SH-SY5Y (cell line): ENCODE measurements at regions not wholly inside any gene's neighbourhood (a gene's known extent, or its start where the extent isn't known, plus 50 kb on each side); places are given as distances from the start of the nearest gene placed in this dataset.

Source experiments
- GATA2 ChIP-seq: IDR thresholded peaks from 2 replicates; pipeline ENCODE4 v1.6.1; 2011; ENCODE audit warnings: mild to moderate bottlenecking, low read depth, low read length
- GATA3 ChIP-seq: IDR thresholded peaks from 2 replicates; pipeline ENCODE4 v1.6.1; 2011; ENCODE audit warnings: low read depth, mild to moderate bottlenecking, low read length, moderate library complexity

- TF ChIP-seq GATA2 (peak; percentile 21; the same call in 1 of the 2 replicates), GATA3 (no peak)
Observed at GRCh38 chr2:21543630-21544029, 419.9 kb downstream of the TDRD15 start.
